NCI-H2081 (cell line): ENCODE measurements at regions not wholly inside any gene's neighbourhood (a gene's known extent, or its start where the extent isn't known, plus 50 kb on each side); places are given as distances from the start of the nearest gene placed in this dataset.
"Not testable (repeated sequence)": the region's sequence is repeated elsewhere in the genome, so short reads cannot be mapped to it uniquely, and the experiment has no call there.

Experiments used
- DNase-seq, 2 experiments: peaks; one replicate each; lab custom pipeline; 2025; lab: John Stamatoyannopoulos, UW

DNA sequence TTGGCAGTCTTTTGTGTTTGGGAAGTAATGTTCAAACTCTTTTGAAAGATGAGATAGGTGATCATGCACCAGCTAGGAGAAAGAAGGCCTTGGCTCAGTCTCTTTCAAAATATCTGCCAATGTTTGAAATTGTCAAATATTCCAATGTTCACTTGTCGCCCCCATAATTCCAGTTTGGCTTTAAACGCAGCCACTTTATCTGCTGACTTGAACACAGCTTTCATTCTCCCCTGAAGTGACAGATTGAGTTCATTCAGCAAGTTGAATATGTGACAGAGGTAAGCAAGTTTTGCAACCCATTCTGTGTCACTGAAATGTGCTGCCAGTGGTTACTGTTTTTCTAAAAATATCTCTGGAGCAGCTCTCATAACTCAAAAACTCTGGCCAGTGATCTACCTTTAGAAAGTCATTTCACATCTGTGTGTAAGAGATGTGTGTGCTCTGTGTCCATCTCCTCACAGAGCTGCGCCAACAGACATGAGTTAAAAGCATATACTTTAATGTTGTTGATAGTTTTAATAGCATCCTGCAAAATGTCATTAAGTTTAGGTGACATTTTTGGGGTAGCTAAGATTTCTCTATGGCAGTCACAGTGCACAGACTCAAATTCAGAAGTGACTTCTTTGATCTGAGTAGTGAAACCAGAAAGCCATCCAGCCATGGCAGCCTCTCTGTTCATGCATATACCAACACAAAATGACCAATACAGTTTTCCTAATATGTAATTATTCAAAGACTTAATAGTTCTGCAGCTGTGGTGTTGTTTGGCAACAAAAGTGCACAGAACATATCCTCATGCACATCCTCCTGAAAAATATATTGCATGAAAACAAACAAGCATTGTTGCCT, 614.3 kb upstream of the MIS18BP1 start:
- no peak for DNase-seq

DNA sequence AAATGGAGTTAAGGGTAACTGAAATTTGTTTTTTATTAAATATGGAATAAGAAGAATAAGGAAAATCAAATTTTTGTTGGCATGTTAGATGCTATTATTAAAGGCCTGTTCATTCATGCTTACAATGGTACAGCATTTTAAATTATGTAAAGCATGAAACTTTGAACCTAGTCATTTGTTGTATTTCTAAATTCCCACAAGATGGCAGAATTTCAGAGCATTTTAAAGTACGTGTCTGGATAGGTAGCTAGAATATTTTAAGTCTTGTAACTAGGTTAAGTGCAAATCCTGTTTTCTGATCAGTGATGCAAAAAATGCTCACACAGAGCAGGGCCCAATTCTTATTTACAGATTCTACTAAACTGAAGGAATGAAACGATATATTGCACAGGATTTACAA, 585.6 kb upstream of the MIS18BP1 start:
- DNase-seq = peak; percentile 10 to 41

DNA sequence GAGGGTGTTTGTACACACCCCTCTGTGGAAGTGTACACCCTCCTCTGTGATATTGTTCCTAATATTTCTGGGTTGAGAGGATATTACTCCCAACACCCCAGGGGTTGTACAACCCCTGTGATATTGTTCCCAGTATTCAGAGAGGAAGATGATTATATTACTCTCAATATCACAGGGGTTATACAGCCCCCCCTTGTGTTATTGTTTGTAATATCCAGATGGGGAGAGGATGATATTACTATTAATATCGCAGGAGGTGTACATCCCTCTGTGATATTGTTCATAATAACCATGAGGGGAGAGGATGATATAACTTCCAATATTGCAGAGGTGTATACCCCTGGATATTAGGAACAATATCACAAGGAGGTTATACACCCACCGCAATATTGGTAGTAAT, 566.1 kb upstream of the MIS18BP1 start:
- DNase-seq = no peak

DNA sequence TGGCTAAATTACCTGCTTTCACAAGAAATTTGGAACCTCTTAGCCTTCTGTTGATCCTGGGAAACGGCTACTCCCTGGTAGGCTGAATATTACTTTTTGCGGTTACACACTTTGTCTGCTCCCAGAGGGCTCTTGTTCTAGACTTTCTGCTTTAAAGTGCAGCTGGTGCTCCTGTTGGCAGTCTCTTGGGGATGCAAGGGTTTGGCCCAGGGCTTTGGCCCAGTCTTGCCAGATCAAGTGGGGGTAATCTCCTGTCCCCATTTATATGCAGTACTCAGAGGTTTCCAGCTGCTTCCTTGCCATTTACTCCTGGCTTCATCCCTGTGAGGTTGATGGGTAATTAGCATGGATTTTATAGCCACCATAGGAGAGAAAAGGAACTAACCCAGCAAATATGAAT, 558.2 kb upstream of the MIS18BP1 start:
- DNase-seq = no peak

DNA sequence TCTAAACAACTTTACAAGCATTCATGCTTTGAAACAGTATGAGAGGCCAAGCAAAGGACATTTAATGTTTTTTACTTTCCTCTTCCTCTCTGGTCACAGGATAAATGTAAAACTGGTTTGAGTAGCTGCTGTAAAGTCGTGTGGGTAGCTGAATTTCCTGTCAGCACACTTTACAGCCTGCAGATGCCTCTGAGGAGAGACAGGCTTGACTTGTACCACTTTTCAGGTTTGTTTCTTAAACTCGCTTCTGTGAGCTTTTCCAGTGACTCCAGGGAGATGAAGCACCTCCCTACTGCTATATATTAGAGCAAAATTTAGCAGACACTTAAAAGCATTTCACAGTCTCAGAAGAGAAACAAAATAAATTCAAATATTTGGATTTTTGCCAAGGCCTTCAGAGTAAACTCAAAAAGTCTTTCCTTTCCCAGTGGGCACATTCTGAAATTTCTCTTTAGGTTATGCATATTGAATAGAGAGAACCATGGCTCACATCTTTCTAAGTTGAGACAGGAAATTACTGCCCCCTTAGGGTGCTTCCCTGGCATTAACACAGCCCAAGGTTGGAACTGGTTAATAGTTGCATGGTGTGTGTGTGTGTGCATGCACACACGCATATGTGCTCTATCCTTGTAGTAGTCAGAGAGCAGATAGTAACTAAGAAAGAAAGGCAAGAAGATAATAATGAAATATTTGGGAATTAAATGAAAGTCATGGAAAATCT, 557.3 kb upstream of the MIS18BP1 start:
- DNase-seq = peak in 1 of 2 experiments; percentile 4

DNA sequence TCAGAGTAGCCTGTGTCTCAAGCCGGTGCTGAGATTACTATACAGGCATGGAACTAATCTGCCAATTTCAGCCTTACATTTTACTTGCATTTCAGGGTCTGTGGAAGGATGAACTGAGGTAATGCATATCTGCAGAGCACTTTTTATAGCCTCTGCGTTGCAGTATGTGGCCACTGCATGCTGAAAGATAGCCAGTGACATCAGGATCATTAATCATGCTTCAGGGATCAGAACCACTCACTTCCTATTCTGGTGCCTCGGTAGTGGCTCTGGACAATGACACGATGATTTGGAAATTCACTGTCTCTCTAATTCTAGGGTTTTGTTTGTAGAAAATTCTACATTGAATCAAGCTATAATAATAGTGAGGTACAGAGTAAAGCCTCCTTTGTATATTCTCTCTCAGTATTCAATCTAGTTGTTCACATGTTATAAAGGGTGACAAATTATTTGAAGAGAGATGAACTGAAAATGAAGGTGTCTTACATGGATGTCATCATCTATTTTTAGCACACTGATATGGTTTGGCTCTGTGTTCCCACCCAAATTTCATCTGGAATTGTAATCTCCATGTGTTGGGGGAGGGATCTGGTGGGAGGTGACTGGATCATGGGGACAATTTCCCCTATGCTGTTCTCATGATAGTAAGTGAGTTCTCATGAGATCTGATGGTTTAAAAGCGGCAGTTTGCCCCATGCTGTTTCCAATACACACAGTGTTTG, 554.3 kb upstream of the MIS18BP1 start:
- DNase-seq = no peak

DNA sequence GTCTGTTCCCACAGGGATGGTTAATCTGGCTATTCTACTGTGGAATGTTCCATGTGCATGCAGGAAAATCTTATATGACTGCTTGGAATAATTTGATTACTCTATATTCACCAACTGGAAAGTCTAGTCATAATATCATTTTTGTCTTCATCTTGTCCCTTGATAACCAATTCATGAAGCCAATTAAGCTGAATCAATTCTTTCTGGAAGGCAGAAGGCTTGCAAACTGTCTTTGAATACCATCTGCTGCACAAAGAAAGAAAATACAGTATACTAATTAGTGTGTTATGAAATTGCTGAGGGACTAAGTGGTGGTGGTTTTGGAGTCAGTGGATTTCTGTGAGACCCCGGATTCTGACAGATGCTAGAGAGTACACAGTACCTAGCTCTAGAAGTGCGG, 546.5 kb upstream of the MIS18BP1 start:
- no peak for DNase-seq

DNA sequence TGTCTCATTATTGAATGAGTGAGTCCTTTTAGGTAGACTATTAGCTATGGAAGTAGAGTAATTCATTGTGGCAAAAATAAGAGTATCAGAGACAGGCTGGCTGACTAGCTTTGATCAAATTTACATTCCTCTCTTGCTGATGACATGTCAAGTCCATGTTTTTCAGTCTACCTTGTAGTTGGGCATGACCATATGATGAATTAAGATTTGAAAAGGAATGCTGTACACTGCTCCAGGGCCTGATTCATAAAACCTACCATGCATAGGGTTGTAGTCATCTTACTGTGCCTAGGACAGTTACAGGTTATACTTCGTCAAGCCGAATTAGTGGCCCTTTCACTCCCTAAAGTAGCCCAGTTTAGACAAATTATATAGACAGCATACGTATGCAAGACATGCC, 545.7 kb upstream of the MIS18BP1 start:
- DNase-seq = no peak

DNA sequence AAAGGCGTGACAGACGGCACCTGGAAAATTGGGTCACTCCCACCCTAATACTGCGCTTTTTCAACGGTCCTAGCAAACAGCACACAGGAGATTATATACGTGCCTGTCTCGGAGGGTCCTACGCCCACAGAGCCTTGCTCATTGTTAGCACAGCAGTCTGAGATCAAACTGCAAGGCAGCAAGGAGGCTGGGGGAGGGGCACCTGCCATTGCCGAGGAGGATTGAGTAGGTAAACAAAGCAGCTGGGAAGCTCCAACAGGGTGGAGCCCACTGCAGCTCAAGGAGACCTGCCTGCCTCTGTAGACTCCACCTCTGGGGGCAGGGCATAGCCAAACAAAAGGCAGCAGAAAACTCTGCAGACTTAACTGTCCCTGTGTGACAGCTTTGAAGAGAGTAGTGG, 543.0 kb upstream of the MIS18BP1 start:
- not testable (repeated sequence) for DNase-seq

DNA sequence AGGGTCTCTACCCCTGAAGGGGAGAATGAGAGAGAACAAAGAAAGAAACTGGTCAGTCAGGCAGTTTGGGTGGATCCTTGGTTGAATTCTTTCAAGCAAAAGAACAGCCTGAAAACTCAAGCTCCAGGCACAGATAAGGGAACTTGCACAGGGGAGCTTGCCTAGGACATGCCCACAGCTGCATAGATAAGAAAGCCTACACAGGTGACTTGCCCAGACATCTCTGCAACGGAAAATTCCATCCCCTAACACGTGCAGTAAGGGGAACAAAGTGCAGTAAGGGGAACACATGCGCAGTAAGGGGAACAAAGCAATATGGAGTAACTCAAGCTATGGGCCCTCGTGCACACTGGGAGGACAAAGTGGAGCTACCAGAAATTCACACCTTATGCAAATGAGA, 540.1 kb upstream of the MIS18BP1 start:
- no peak for DNase-seq

DNA sequence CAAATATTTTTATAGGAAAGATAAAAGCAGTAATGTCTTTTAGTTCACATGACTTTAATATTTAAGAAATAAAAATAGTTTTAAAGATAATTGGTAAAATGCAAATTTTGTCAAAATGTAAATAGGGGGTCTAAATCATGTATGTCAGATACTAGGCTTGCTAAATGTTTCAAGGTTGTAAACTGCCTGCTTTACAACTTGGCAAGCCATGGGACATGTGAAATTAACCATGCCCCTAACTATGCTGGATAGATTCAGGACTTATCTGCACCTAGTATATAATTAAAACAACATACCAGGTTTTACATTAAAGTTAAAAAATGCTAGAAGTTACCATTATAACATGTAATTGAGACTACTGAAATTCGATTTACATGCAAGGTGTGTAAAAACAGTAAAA, 537.3 kb upstream of the MIS18BP1 start:
- no peak for DNase-seq

DNA sequence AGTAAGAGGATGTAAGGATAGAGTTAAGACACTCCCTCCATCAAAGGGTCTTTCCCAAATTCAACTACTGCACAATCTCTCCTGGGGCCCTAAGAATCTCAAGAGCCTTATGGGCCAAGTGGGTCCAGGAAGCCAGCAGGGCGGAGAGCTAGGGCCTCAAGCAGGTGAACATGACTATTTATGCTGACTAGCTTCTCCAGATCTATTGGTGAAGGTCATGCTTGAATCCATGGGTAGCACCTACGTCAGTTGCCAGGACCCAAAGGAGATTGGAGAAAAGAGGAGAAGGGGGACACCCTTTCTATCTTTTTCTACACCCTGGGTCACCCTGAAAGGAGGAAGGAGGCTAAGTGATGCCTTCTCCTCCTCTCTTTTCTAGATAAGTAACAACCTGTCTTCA, 534.2 kb upstream of the MIS18BP1 start:
- DNase-seq = no peak

DNA sequence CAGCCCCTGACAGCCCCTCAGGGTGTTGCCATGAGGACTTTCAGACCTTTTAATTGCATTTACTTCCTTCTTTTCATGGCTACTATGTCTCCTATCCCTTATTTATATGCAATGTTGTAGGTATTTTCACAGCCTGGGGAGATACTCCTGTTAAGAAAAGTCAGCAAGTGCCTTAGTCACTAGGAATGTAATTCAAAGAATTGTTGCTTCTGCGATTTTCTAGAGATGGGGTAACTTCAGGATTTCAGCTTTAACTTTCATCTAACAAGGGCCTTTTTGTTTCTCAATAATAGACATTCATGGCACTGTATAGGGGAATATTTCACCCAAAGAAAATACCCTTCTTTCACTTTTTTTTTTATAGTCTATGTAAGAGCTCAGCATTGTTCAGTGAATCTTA, 533.3 kb upstream of the MIS18BP1 start:
- DNase-seq = no peak

DNA sequence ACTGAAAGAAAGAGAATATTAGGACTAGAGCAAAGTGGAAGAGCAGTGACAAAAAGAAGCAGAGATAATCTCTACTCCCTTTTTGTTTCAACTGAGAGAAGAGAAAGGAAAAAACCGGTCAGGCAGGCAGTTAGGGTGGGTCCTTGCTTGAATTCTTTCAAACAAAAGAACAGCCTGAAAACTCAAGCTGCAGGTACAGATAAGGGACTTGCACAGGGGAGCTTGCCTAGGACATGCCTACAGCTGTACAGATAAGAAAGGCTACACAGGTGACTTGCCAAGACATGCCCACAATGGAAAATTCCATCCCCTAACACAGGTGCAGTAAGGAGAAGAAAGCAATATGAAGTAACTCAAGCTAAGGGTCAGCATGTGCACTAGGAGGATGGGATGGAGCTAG, 532.2 kb upstream of the MIS18BP1 start:
- no peak for DNase-seq

DNA sequence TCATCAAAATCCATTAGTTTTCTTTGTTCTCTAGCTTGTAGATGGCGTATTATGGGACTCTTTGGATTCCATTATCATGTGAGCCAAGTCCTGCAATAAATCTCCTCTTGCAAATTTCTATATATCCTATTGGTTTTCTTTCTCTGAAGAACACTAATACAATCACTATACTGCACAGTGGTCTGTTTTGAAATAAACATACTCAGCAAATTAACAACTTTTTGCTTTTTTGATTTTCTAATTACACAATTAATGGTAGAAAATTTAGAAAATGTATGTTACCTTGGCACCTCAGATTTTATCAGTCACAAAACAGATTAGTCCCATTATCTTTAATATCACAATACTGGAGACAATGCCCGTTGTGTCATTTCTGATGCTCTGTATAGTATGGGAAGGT, 513.2 kb upstream of the MIS18BP1 start:
- DNase-seq = no peak

DNA sequence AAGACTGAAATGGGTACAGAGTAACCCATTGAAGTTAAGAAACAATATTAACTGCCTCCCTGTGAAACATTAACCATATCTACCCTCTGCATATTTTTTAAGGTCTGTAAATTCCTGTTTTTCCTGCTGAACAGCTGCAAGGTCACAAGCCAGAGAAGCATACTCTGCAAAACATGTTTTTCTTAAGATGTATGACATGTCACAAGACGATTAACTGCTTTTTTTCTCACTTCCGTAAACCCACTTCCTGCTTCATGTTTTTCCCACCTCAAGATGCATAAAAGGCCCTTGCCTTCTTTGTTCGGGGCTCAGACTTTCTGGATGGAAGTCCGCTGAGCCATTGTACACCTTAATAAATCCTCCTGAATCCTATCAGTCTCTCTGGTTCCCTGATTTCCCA, 504.7 kb upstream of the MIS18BP1 start:
- no peak for DNase-seq

DNA sequence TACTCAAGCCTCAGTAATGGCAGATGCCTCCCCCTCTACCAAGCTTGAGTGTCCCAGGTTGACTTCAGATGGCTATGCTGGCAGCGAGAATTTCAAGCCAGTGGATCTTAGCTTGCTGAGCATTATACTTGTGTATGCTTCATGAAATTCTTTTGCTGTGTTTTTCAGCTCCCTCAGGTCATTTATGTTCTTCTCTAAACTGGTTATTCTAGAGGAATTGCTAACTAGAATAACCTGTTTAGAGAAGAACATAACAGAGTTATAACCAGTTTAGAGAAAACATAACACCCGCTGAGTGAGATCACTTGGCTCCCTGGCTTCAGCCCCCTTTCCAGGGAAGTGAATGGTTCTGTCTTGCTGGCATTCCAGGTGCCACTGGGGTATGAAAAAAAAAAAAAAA, 503.4 kb upstream of the MIS18BP1 start:
- DNase-seq = not testable (repeated sequence)

DNA sequence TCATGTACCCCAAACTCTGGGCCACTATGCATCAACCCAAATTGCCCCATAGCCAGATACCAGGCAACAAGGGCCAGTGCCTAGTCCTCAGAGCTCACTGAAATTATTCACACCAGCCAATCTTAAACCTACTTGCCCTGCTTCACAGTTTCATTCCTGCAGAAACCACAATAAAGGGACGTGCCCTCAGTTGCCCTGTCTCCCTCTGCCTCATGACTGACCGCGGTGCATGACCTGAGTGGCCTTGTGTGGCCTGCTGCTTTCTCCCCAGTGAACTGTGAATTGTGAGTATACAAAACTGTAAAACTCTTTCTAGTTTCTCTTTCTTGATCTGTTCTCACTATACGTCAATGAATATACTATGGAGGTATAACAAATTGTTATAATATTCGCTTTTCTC, 490.9 kb upstream of the MIS18BP1 start:
- DNase-seq = no peak

DNA sequence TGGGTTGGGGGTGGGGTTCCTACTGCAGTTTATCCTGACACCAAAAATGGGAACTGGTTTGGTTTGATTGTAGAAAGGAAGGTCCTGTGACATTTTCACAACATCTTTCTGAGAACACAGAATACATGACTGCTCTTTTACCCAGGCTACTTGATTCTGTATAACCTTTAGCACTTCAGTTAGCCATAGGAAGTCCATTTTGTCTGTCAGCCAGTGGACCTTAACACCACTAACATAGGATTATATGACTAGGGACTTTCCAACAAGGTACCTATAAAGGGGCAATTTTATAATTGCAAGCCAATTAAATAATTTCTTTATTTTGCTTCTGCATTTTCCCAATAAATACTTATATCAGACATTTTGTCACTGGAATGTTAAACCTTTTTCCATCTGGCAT, 489.2 kb upstream of the MIS18BP1 start:
- DNase-seq = no peak

DNA sequence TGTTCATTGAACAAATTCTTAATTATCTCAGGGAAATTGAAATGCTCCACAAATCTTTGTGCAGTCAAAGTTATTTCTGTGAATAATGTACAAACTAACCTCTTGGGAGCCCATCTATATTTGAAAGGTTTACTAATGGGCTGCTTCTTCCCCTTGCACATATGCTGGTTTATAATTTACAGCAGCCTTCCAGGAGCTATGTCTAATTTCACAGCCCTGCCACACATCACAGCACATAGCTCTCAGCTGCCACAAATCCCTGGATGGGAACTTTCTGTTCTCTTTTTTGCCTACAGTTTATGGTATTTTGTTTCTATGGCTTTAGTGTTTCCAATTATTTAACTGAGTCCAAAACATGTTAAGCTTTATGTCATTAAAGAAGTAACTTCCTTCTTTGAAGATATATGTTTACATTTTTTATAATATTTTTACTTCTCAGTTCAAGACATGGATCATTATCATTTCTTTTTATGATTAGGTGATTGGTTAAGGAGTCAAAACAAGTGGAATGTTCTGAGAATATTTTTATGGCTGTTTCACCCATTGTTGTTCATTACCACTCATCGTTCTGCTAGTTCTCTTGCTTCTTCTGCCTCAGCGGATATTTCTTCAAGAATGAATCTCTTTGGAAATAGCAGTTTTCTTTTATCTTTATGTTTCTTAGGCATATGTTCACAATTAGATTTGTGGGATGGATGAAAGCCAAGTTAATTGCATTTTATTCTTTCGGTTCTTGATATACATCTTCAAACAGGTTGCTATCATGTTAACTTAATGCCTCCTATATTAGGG, 475.6 kb upstream of the MIS18BP1 start:
- no peak for DNase-seq

DNA sequence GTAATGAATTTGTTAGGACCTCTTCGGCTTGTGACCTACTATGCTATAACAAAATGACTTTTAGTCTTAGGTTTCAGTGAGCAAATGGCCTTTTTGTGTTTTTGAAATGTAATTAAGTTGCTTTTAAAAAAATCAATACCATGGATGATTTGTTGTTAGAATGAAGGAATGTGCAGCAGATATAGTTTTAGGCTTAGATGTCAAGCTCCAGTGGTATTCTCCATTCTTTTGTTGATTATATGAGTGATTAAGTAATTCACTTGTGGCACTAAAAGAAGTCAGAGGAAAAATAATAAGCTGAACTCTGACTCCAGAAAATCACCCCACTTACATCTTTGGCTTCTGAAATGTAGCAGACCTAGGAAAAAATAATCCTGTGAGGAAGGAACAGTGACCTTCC, 474.1 kb upstream of the MIS18BP1 start:
- no peak for DNase-seq

DNA sequence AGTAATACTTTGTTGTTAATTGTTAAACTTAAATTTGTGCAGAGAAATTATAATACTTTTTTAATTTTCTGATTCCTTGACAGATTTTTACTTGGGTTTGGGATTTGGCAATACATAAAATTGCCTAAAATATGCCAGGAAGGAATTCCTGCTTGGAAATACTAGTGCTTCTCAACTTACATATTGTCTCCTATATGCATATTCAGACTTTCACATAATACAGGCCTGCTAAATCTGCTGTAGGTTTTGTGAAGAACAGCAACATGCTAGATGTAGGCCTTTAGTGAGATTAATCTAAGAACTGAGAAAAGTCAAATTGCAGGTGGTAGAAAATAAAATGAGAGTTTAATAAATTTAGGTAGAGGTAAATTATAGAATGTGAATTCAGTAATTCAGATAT, 468.5 kb upstream of the MIS18BP1 start:
- DNase-seq = no peak
